ENCODE measurements at regions not wholly inside any gene's neighbourhood (a gene's known extent, or its start where the extent isn't known, plus 50 kb on each side); places are given as distances from the start of the nearest gene placed in this dataset.

- H3K36me3 Mint-ChIP-seq (ENCODE audit: low read depth): no peaks in the 10 kb centered on the region
- no peak for TF ChIP-seq CTCF (IDR thresholded peaks at IDR 0.05; ENCODE audit: unreplicated experiment in 3 of 3)
- H3K4me3 Mint-ChIP-seq: no peak overlapping the region
- H3K4me1 Mint-ChIP-seq: no peaks in the 10 kb centered on the region
- no peaks in the 10 kb centered on the region for H3K9me3 Mint-ChIP-seq
- no peaks in the 10 kb centered on the region for H3K27me3 Mint-ChIP-seq (ENCODE audit: low read depth)
- H3K27ac Mint-ChIP-seq: no peak overlapping the region
Measured at GRCh38 chr3:166669781-166670180, 710.3 kb downstream of the ZBBX start.

GRCh38 chr3:166663194-166663593 lies 716.9 kb downstream of the ZBBX start:
- Mint-ChIP-seq H3K27me3 (ENCODE audit: low read depth) (no peaks in the 10 kb centered on the region), H3K27ac (no peak overlapping the region), H3K9me3 (peaks cover 39% of the 10 kb centered on the region), H3K4me1 (no peaks in the 10 kb centered on the region), H3K4me3 (no peak overlapping the region), H3K36me3 (ENCODE audit: low read depth) (no peaks in the 10 kb centered on the region)
- TF ChIP-seq CTCF (IDR thresholded peaks at IDR 0.05; ENCODE audit: unreplicated experiment in 3 of 3): no peak

GRCh38 chr3:166661621-166662020 lies 718.5 kb downstream of the ZBBX start:
- Mint-ChIP-seq H3K9me3 (peaks cover 39% of the 10 kb centered on the region), H3K4me3 (no peak overlapping the region), H3K27ac (no peak overlapping the region), H3K4me1 (no peaks in the 10 kb centered on the region), H3K27me3 (ENCODE audit: low read depth) (no peaks in the 10 kb centered on the region), H3K36me3 (ENCODE audit: low read depth) (no peaks in the 10 kb centered on the region)
- no peak for TF ChIP-seq CTCF (IDR thresholded peaks at IDR 0.05; ENCODE audit: unreplicated experiment in 3 of 3)

GRCh38 chr3:166660962-166661361 lies 719.1 kb downstream of the ZBBX start:
- peaks cover 39% of the 10 kb centered on the region for H3K9me3 Mint-ChIP-seq
- H3K27me3 Mint-ChIP-seq (ENCODE audit: low read depth): no peaks in the 10 kb centered on the region
- no peaks in the 10 kb centered on the region for H3K4me1 Mint-ChIP-seq
- no peaks in the 10 kb centered on the region for H3K36me3 Mint-ChIP-seq (ENCODE audit: low read depth)
- no peak for TF ChIP-seq CTCF (IDR thresholded peaks at IDR 0.05; ENCODE audit: unreplicated experiment in 3 of 3)
- H3K27ac Mint-ChIP-seq: no peak overlapping the region
- H3K4me3 Mint-ChIP-seq: no peak overlapping the region

- H3K9me3 Mint-ChIP-seq: no peaks in the 10 kb centered on the region
- no peak overlapping the region for H3K27ac Mint-ChIP-seq
- no peaks in the 10 kb centered on the region for H3K27me3 Mint-ChIP-seq (ENCODE audit: low read depth)
- H3K4me3 Mint-ChIP-seq: no peak overlapping the region
- no peaks in the 10 kb centered on the region for H3K36me3 Mint-ChIP-seq (ENCODE audit: low read depth)
- H3K4me1 Mint-ChIP-seq: no peaks in the 10 kb centered on the region
- no peak for TF ChIP-seq CTCF (IDR thresholded peaks at IDR 0.05; ENCODE audit: unreplicated experiment in 3 of 3)
Measured at GRCh38 chr3:166637984-166638530, 742.0 kb downstream of the ZBBX start.

GRCh38 chr3:166634091-166634746 lies 745.9 kb downstream of the ZBBX start:
- Mint-ChIP-seq H3K4me1 (no peaks in the 10 kb centered on the region), H3K9me3 (no peaks in the 10 kb centered on the region), H3K27ac (no peak overlapping the region), H3K4me3 (no peak overlapping the region), H3K27me3 (ENCODE audit: low read depth) (no peaks in the 10 kb centered on the region), H3K36me3 (ENCODE audit: low read depth) (no peaks in the 10 kb centered on the region)
- no peak for TF ChIP-seq CTCF (IDR thresholded peaks at IDR 0.05; ENCODE audit: unreplicated experiment in 3 of 3)

All from nephron (organoid).